HG03439 (cell line): ENCODE measurements at regions not wholly inside any gene's neighbourhood (a gene's known extent, or its start where the extent isn't known, plus 50 kb on each side); places are given as distances from the start of the nearest gene placed in this dataset.

Experiments used
- ATAC-seq: cut with Tn5 transposase; IDR thresholded peaks from one replicate; pipeline ENCODE4 v1.9.1; 2021; ENCODE audit warnings: mild to moderate bottlenecking, moderate library complexity; ENCODE audit not compliant: unreplicated experiment

DNA sequence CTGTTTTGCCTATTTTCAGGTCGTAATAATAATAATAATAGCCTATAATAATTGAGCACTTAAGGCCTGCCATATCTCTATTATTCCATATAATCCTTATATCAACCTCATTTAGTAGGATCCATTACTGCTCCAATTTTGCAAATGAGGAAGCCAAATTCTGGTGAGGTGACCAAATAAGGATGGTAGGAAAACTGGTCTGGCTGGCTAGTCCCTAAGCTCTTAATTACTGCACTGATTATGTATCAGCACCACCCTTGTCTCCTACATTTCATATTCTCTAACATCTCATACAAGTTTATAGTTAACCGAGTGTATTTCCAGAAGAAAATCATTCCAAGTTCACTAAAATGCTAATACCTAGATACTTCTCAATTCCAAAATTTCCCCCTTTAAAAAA lies 166.5 kb upstream of the RGMB start:
- no peak for ATAC-seq

- no peak for ATAC-seq
Measured at GRCh38 chr5:98608052-98608451, 165.4 kb upstream of the RGMB start.

DNA sequence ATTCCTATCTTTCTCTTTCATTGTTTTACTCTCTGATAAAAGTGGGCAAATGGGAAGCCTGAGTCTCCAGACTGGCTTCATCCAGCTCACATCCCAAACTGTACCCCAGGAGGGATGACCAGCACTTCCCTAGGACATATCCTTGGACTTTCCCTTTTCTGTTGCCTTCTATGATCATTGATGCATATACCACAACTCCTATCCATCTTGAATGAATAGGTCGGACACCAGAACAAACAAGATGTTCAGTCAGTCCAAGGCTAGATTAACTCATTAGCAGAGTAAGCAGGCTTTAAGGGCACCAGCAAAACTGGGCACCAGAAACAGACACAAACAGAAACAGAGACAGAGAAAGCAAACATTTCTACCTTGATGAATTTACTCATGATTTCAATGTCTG lies 159.1 kb upstream of the RGMB start:
- no peak for ATAC-seq

- ATAC-seq, result no peak
Measured at GRCh38 chr5:98621821-98622220, 151.6 kb upstream of the RGMB start.

- ATAC-seq, result no peak
Measured at GRCh38 chr5:98624145-98624880, 149.2 kb upstream of the RGMB start.

DNA sequence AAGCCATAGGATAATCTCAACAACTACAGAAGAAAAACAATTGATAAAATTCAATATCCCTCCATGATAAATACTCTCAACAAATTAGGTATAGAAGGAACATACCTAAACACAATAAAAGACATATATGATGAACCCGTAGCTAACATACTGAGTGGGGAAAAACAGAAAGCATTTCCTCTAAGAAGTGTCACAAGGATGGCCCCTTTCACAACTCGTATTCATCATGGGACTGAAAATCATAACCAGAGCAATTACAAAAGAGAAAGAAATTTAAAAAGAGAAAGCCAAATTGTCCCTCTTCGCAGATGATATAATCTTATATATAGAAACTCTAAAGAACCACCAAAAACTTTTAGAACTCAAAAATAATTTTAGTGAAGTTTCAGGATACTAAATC lies 146.3 kb upstream of the RGMB start:
- no peak for ATAC-seq

DNA sequence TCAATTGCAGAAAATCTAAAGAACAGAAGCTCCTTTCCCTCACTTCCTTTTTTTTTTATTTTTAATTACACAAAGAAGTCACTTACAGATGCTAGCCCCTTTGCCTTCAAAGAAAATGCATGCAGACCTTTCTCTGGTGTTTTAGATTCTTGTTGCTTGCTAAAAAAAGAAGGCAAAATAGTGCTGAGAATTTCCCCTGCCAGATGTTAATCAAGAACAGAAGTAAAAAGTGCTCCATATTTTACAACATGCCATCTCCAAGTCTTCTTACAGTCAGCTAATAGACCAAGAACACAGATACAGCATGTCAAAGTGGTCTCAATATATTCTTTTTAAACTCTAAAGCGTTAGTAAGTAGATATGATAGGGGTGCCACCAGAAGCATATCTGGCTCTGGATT lies 142.8 kb upstream of the RGMB start:
- no peak for ATAC-seq

GRCh38 chr5:98631311-98632054 lies 142.0 kb upstream of the RGMB start:
- ATAC-seq, result no peak

DNA sequence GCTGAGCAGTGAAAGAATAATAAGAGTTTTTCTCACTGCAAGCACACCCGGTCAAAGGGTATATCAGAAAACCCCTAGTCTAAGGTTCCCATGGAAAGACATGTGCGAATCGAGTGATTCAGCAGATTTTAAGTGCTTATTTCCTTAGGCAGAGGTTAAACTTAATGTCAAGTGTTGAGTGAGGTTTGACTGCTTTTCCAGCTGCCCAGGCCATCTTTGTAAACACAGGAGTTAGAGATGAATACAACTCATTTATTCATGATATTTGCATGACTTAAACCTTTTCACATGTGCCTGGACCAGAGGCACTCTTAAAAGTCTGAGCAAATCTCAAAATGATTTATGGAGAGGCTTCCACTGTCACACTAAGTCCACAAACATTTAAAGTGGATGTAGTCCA lies 137.8 kb upstream of the RGMB start:
- no peak for ATAC-seq

- no peak for ATAC-seq
Measured at GRCh38 chr5:98637116-98637515, 136.3 kb upstream of the RGMB start.

- no peak for ATAC-seq
Measured at GRCh38 chr5:98637557-98637956, 135.9 kb upstream of the RGMB start.

DNA sequence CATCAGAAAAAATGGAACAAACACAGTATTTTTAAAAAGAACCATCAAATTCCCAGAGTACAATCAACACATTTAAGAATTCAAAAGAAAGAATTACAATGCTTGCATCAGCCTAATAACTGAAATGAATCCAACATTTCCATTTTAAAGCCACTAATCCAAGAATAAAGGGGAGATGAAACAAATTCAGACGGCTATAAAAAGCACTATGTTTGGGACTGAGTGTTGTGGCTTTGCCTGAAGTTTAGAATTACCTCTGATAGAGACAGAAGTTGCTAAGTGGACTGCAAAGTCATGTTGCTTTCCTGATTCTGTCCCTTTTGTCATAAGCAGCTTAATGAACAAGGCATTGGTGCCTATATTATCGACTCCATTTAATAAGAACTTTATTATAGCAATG lies 135.4 kb upstream of the RGMB start:
- ATAC-seq, result no peak

DNA sequence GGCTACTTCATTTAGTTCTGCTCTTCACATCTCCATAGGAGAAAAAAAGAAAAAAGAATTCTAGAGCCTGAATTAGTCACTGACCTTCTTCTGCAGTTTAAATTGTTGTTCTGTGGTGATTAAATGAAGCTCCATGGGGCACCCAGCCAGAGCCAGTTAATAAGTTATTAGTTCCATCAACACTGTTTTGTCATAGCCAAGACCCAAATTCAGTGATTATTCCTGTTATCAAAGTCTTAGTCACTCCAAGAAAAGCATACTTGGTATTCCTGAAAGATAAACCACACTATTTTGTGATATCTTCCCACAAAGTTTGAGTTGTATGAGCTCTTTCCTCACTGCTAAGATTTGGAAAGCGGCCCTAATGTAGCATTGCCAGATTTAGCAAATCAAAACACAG lies 134.8 kb upstream of the RGMB start:
- no peak for ATAC-seq

- ATAC-seq, result no peak
Measured at GRCh38 chr5:98639274-98639673, 134.2 kb upstream of the RGMB start.

DNA sequence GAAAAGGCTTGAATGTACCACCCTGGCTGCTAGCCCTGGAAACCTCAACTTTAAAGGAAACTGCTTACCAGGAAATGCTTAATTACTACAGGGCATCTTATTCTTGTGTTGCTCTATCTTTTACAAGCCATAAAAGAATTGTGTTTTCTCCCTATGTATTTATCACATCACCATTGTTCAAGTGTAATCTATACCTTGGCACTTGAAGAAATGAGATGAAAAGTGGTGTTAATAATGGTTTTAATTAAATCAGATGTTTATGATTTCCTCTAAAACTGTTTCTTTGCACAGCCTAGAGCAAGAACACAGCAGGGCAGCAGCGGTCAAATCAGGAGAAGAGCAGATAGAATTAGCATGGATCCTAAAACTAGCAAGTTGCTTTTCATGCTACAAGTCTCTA lies 131.8 kb upstream of the RGMB start:
- no peak for ATAC-seq

DNA sequence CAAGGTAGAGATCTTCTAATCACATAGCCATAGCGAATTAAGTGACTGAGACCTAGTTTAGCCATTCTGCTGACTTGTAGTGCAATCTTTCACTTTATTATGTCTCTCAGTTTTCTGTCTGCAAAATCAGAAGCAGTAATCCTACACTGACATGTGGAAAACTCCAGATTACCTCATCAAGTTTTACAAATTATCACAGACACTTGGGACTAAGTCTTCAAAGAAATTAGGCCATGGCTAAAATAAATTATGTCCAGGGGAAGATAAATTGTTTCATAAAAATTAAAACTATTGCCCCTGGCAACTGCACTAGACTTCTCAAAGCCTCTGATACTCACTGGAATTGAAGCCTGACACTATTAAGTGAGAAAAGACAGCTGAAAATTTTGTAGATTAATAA lies 129.9 kb upstream of the RGMB start:
- ATAC-seq, result no peak

DNA sequence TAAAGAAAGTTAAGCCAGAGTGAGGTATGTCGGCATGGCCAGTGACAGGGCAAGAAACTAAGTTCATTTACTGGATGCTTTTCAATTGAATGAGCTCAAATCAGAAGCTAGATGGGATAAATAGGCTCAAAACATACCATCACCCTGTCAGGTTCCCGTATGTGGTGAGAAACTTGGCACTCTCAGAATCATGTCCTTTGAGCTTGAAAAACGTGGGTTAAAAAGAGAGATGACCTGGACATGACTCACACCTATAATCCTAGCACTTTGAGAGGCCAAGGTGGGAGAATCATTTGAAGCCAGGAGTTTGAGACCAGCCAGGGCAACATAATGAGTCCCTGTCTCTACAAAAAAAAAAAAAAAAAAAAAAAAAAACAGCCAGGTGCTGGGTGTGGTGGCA lies 121.7 kb upstream of the RGMB start:
- ATAC-seq, result no peak

DNA sequence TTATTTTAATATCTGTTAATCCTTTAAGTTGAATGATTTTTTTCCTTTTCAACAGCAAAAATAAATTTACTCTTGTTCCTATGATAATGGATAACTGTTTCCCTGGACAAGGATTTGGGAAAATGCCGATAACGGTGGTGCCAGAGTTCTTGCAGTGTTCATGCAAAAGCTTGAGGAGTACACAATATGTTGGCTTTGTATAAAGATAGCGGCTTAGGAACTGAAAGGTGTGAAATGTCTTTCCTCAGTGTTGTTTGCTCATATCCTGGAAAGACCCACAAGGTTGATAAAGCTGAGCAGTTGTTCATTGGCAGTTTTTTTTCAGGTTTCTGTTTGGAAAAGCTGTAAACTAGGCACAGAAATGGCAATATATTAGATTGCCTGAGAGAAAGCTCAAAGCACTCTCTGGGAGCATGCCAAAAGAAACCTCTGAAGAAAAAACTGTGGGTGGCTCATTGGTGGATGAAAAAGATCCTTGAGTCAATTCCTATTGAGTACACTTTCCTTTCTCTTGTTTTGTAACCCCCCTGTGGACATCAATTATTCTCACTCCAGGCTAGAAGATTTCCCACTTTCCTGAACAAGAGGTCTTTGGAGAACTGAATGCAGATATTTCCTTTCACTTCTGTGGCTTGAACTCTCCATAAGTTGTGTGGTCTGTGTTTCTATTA lies 117.2 kb upstream of the RGMB start:
- no peak for ATAC-seq

DNA sequence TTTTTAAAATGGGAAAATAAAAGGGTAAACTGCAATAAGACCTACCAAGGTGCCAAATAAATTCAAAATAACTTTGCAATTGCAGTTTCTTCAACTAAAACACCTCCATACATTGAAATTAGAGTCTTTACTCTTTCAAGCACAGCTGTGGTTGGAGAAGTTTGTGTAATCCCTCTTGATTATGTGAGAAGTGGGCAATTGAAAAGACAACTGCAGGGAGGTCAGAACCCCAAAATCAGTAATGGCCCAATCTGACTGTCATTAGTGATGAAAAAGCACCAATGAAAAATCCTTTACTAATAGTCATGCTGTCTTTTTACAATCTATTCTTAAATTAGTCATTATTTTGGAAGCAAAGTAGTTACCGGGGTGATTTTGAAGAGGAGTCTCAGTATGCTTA lies 116.7 kb upstream of the RGMB start:
- no peak for ATAC-seq

DNA sequence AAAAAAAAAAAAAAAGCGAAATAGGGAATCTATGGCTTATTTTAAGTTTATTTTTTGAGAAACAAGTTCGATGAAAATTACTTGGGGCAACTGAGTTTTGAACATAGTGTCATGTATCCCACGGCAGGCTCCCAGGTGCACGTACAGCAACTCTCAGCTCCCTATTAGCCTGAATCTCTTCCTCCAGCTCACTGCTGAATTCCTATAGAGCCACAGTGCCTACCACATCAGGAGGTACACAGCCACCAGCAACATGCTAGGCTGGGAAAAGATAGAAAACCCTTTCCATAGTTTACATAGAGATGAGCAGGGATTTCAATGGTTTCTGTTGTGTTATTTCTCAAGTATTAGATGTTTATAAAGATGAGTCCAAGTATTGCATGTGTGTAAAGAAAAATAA lies 115.9 kb upstream of the RGMB start:
- no peak for ATAC-seq

DNA sequence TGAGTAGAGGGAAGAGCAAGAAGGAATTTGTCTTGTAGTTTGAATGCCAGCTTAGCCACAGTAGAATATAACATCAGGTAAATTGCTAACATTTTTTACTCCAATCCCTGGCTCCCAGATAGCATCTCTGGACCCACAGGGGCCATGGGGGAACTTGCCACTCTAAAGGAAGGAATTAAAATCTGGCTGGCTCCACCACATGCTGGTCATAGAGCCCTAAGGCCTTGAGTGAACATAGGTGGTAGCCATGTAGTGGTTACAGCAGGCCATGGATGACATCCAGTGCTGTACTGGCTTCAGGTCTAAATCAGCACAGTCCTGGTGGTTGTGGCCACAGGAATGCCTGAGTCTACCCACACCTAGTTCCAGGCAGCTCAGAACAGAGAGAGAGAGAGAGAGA lies 109.9 kb upstream of the RGMB start:
- no peak for ATAC-seq

DNA sequence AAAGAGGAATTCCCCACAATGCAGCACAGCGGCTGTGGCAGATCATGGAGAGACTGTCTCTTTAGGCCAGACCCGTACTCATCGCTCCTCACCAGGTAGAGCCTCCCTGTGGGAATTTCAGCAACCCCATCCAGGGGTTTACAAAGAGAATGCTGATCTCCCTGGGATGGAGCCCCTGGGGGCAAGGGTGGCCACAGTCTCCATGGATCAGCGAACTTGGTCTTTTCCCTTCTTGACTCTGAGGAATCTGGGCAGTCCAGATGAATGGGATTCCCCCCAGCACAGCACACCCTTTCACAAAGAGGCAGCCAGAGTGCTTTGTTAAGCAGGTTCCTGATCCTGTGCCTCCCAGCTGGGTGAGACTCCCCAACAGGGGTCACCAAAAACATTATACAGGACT lies 108.7 kb upstream of the RGMB start:
- ATAC-seq, result no peak
